Activated naive CD4-positive, alpha-beta T cell treated with anti-CD3 and anti-CD28 coated beads, Interleukin-2, amount 10 ng/mL, durations not matched to agents 7 days and 5 days (primary cell): ENCODE measurements at regions not wholly inside any gene's neighbourhood (a gene's known extent, or its start where the extent isn't known, plus 50 kb on each side); places are given as distances from the start of the nearest gene placed in this dataset.
"Not testable (repeated sequence)": the region's sequence is repeated elsewhere in the genome, so short reads cannot be mapped to it uniquely, and the experiment has no call there.

Source experiments
- CTCF ChIA-PET: fragments of 350-600 bp; sonication (Branson Sonifier 250); formaldehyde crosslinking; loops from one replicate; lab custom pipeline; 2021; ENCODE audit warnings: antibody characterized with exemption; lab: Charles Lee
- DNase-seq: peaks from one replicate; pipeline ENCODE4 v3.0.0-alpha.2; 2020
- H3K27ac Mint-ChIP-seq: one replicate; pipeline ENCODE4 v1.8.0; 2021; ENCODE audit warnings: mild to moderate bottlenecking, moderate library complexity, mixed read lengths
- H3K27me3 Mint-ChIP-seq: one replicate; pipeline ENCODE4 v1.8.0; 2021; ENCODE audit warnings: mild to moderate bottlenecking, mixed read lengths
- H3K36me3 Mint-ChIP-seq: one replicate; pipeline ENCODE4 v1.8.0; 2021; ENCODE audit warnings: mixed read lengths
- H3K4me1 Mint-ChIP-seq: one replicate; pipeline ENCODE4 v1.8.0; 2021; ENCODE audit warnings: mixed read lengths
- H3K4me3 Mint-ChIP-seq: one replicate; pipeline ENCODE4 v1.8.0; 2021; ENCODE audit warnings: mild to moderate bottlenecking, moderate library complexity, mixed read lengths
- H3K9me3 Mint-ChIP-seq: one replicate; pipeline ENCODE4 v1.8.0; 2021; ENCODE audit warnings: mixed read lengths

DNA sequence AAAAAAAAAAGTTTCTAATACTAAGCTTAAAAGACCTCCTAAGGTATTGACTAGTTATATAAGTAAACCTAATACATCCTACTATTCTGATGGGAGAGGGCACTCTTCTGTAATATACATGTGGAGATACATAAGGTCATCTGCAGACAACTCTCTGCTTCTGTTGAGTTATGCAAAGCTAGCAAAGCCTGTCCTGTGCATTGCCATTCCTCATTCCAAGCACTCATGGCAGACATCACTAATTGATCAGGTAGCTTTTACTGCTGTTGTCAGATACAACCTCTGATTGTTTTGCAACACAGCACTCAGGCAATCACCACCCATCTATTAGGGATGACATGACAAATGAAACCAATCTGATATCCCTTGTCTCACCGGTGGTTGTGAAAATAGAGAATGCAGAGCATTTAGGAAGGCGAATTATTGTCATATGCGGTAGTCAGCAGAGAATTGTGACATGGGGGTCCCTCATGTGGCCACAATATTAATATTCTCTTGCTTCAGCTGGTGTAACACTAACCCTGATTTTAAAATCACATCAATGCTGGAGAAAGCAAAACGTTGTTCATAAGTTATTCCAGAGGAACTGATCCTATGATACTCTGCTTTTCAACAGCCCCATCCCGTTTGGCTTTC is 416.5 kb upstream of the GYPC start:
- Mint-ChIP-seq H3K4me1 (no peaks in the 10 kb centered on the region), H3K36me3 (no peaks in the 10 kb centered on the region), H3K27me3 (no peaks in the 10 kb centered on the region), H3K9me3 (no peaks in the 10 kb centered on the region), H3K4me3 (no peak overlapping the region), H3K27ac (no peak overlapping the region)
- no peak for DNase-seq
- CTCF ChIA-PET: no interaction called here

DNA sequence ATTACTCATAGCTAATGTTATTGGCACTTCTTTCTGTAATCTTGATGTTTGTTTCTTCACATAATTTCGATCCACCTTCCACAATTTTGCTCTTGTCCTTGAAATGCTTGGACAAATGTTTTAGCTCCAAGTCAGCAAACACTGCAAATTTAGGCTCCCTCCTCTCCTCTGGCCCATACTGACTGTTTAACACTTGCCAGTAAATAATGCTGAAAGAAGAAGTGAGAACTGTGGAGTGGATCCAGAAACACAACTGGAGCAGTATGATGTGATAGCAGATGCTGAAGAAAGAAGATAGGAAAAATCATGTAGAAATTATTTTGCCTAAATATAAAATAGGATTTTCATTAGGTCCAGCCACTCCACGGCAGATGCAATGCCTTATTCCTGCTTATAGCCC is 415.0 kb upstream of the GYPC start:
- no peak for DNase-seq
- H3K9me3 Mint-ChIP-seq: no peaks in the 10 kb centered on the region
- no peaks in the 10 kb centered on the region for H3K36me3 Mint-ChIP-seq
- CTCF ChIA-PET: no interaction called here
- peaks cover 4% of the 10 kb centered on the region for H3K27me3 Mint-ChIP-seq
- no peak overlapping the region for H3K27ac Mint-ChIP-seq
- H3K4me1 Mint-ChIP-seq: no peaks in the 10 kb centered on the region
- H3K4me3 Mint-ChIP-seq: no peak overlapping the region

DNA sequence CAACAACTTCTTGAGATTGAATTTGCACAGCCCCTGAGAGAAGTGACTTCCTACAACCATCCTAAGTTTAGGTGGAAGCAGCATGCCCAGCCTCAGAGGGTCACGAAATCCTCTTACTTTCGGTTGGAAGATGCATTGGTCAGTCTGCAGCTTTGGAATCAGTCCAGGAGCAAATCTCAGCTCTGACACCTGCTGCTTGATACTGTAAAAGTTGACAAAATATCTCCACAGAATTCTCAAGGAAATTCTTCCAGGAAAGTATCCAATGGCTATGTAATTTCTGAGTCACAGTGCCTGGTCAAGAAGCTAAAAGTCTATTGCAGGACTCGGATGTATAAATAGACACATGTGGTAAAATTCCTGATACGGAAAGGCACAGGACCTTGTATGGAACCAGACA is 414.5 kb upstream of the GYPC start:
- no peaks in the 10 kb centered on the region for H3K4me1 Mint-ChIP-seq
- H3K4me3 Mint-ChIP-seq: no peak overlapping the region
- H3K27me3 Mint-ChIP-seq: peaks cover 4% of the 10 kb centered on the region
- CTCF ChIA-PET: no interaction called here
- H3K9me3 Mint-ChIP-seq: no peaks in the 10 kb centered on the region
- H3K36me3 Mint-ChIP-seq: no peaks in the 10 kb centered on the region
- DNase-seq: no peak
- no peak overlapping the region for H3K27ac Mint-ChIP-seq

DNA sequence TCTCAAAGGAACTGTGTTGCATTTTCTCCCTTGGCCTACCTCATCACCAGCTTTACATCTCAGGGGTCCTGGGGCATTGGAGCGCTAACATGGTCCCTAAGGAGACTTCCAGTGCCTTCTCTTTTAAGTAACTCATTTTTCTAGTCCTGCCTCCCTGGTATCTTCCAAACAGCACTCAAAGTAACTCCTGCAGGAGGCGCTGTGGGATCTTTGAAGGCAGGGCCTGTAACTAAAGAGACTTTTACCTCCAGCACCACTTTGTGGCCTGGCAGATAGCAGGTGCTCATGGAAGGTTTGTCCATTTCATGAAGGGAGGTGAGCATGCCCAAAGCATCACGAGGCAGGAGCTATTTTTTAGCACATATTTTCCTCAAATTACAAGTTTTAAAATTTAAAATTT is 411.0 kb upstream of the GYPC start:
- no peaks in the 10 kb centered on the region for H3K4me1 Mint-ChIP-seq
- CTCF ChIA-PET: interaction anchor here (1.5 to 1.8 kb wide), 2 partner anchors 9 to 532 kb away, joined by 4 read pairs; no protein-coding TSS in a partner anchor

DNA sequence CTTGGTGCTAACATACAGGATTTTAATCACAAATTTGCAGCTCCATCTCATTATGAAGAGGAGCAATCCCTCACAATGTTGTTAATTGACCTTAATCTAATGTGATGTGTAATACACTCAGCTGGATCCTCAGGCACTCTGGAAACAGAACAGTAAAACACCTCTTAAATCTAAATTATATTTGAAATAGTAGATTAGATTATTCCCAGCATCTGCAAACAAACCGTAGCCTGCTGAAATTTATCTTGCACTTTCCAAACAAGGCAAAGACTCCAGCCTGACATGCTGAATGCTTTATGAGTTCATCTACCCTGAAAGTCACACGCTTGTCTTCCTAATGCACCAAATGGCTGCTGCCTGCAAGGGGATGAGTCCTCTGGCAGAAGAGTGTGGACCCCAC is 402.3 kb upstream of the GYPC start:
- no peak for DNase-seq
- H3K27me3 Mint-ChIP-seq: no peaks in the 10 kb centered on the region
- CTCF ChIA-PET: interaction anchor here (1.2 kb wide), 1 partner anchor 9 kb away, joined by 4 read pairs; no protein-coding TSS in a partner anchor
- no peaks in the 10 kb centered on the region for H3K9me3 Mint-ChIP-seq
- H3K4me3 Mint-ChIP-seq: no peak overlapping the region
- no peaks in the 10 kb centered on the region for H3K36me3 Mint-ChIP-seq
- no peak overlapping the region for H3K27ac Mint-ChIP-seq
- H3K4me1 Mint-ChIP-seq: no peaks in the 10 kb centered on the region

More for the DNA sequence above, 411.0 kb upstream of the GYPC start:
- DNase-seq: peak; percentile 61
- H3K27me3 Mint-ChIP-seq: peaks cover 4% of the 10 kb centered on the region
- no peak overlapping the region for H3K4me3 Mint-ChIP-seq
- H3K36me3 Mint-ChIP-seq: no peaks in the 10 kb centered on the region
- H3K27ac Mint-ChIP-seq: no peak overlapping the region
- no peaks in the 10 kb centered on the region for H3K9me3 Mint-ChIP-seq

DNA sequence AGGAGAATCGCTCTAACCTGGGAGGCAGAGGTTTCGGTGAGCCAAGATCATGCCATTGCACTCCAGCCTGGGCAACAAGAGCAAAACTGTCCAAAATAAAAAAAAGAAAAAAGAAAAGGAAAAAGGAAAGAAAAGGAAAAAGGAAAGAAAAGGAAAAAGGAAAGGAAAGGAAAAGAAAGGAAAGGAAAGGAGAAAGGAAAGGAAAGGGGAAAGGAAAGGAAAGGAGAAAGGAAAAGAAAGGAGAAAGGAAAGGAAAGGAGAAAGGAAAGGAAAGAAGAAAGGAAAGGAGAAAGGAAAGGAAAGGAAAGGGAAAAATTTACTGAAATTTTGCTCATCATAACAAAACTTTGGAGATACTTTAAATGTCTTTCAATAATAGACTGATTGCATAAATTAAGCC is 391.3 kb upstream of the GYPC start:
- no peak overlapping the region for H3K27ac Mint-ChIP-seq
- CTCF ChIA-PET: interaction anchor here (0.6 kb wide), 1 partner anchor 400 kb away, joined by 3 read pairs; no protein-coding TSS in a partner anchor
- H3K9me3 Mint-ChIP-seq: no peaks in the 10 kb centered on the region
- H3K4me1 Mint-ChIP-seq: no peaks in the 10 kb centered on the region
- no peaks in the 10 kb centered on the region for H3K36me3 Mint-ChIP-seq
- no peak for DNase-seq
- no peaks in the 10 kb centered on the region for H3K27me3 Mint-ChIP-seq
- H3K4me3 Mint-ChIP-seq: no peak overlapping the region

DNA sequence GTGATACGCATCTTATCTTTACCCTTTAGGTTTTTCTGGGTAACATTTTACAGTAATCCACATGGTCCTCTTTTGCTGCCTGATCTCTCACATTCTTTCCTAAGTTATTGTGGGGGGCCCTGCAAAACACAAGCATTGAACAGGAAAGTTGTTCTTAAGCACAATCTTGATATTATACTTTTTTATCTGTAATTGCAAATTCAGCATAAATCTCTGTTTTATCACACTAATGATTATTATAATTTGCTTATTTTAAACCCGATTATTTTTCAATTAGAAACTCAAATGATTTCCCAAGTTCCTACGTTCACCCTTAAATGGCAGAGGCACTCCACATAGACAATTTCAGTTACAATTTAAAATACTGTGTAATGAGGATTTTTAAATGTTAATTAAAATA is 386.0 kb upstream of the GYPC start:
- H3K27me3 Mint-ChIP-seq: no peaks in the 10 kb centered on the region
- H3K4me1 Mint-ChIP-seq: no peaks in the 10 kb centered on the region
- CTCF ChIA-PET: no interaction called here
- no peaks in the 10 kb centered on the region for H3K36me3 Mint-ChIP-seq
- no peak overlapping the region for H3K27ac Mint-ChIP-seq
- no peak for DNase-seq
- H3K9me3 Mint-ChIP-seq: no peaks in the 10 kb centered on the region
- H3K4me3 Mint-ChIP-seq: no peak overlapping the region

DNA sequence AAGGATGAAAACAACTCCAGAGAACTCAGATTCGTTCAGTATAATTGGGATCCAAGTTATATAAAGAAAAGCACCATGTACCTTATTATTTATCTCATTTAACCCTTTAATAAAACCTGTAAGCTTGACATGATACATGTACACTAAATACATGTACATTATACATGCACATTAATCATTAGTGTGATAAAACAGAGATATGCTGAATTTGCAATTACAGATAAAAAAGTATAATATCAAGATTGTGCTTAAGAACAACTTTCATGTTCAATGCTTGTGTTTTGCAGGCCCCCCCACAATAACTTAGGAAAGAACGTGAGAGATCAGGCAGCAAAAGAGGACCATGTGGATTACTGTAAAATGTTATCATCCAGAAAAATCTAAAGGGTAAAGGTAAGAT is 385.4 kb upstream of the GYPC start:
- no peaks in the 10 kb centered on the region for H3K36me3 Mint-ChIP-seq
- H3K4me3 Mint-ChIP-seq: no peak overlapping the region
- H3K27me3 Mint-ChIP-seq: no peaks in the 10 kb centered on the region

DNA sequence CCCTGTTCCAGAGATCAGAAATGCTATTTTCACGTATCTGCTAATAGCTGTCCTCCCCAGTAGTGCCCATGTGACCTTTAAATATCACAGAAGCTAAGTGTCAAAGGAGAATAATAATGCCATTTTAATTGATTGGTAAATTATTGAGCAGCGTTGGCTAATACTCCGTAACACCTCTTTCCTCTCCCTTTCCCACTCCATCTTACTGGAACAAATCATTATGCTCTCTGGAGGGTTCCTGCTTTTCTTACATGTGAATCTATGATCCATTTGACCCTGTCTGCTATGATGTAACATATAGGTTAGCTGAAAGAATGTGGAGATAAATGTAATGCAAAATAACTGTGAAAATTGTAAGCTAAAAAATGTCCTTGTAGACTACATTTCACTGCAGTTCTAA is 383.6 kb upstream of the GYPC start:
- CTCF ChIA-PET: no interaction called here

More for the DNA sequence above, 385.4 kb upstream of the GYPC start:
- DNase-seq: no peak
- no peaks in the 10 kb centered on the region for H3K4me1 Mint-ChIP-seq
- CTCF ChIA-PET: no interaction called here
- no peaks in the 10 kb centered on the region for H3K9me3 Mint-ChIP-seq
- no peak overlapping the region for H3K27ac Mint-ChIP-seq

DNA sequence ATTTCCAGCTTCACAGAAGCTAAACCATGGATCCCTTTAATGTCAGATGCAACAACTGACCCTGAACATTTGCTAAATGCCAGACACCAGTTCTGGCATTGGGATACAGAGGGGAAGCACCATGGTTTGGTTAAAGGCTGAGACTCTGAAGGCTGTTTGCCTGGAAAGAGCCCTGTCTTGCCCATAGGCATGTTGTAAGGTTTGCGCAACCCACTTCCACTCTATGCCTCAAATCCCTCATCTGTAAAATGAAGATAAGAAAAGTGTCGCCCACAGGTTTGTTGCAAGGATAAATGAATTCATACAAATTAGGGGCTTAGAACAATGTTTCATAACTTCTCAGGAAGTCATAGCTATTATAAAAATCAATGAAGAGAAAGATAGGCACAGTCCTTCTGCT is 380.9 kb upstream of the GYPC start:
- no peaks in the 10 kb centered on the region for H3K36me3 Mint-ChIP-seq
- H3K27me3 Mint-ChIP-seq: no peaks in the 10 kb centered on the region
- no peak for DNase-seq
- no peaks in the 10 kb centered on the region for H3K4me1 Mint-ChIP-seq
- no peaks in the 10 kb centered on the region for H3K9me3 Mint-ChIP-seq
- CTCF ChIA-PET: no interaction called here
- H3K27ac Mint-ChIP-seq: no peak overlapping the region
- H3K4me3 Mint-ChIP-seq: no peak overlapping the region

More for the DNA sequence above, 383.6 kb upstream of the GYPC start:
- H3K27me3 Mint-ChIP-seq: no peaks in the 10 kb centered on the region
- H3K4me1 Mint-ChIP-seq: no peaks in the 10 kb centered on the region
- no peak overlapping the region for H3K4me3 Mint-ChIP-seq
- H3K27ac Mint-ChIP-seq: no peak overlapping the region
- H3K9me3 Mint-ChIP-seq: no peaks in the 10 kb centered on the region
- DNase-seq: no peak
- H3K36me3 Mint-ChIP-seq: no peaks in the 10 kb centered on the region

DNA sequence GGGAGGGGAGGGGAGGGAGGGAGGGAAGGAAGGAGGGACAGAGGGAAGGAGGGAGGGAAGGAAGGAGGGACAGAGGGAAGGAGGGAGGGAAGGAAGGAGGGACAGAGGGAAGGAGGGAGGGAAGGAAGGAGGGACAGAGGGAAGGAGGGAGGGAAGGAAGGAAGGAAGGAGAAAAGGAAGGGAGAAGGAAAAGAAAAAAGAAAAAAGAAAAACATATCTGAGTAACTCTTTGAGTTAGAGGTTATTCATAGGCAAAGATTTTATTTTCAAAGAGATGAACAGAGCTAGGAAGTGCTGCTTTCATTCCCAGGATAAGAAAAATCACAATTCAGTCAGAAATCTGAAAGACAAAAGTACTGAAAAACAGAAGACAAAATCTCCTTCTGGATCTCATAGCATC is 379.7 kb upstream of the GYPC start:
- H3K4me1 Mint-ChIP-seq, H3K36me3 Mint-ChIP-seq, DNase-seq, H3K27me3 Mint-ChIP-seq, H3K9me3 Mint-ChIP-seq, H3K27ac Mint-ChIP-seq, H3K4me3 Mint-ChIP-seq, CTCF ChIA-PET: not testable (repeated sequence)

DNA sequence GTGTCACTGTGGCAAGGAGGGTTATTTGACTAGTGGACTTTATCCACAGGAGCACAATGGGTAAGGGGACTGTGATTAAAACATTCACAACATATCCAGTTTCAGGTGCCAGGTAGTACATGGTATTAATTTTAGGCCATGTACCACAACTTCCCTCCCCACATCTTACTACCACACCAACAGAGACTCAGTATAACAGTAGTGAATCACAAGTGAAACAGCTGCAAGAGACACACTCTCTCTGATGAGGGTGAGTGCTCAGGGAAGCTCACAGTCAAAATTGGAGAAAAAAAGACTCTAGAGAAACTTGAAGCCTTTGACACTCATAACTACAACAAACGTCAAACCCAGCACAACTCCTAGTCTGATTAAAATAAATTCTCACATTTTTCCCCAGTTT is 367.6 kb upstream of the GYPC start:
- no peak overlapping the region for H3K27ac Mint-ChIP-seq
- H3K27me3 Mint-ChIP-seq: no peaks in the 10 kb centered on the region
- CTCF ChIA-PET: no interaction called here
- DNase-seq: no peak
- no peak overlapping the region for H3K4me3 Mint-ChIP-seq
- no peaks in the 10 kb centered on the region for H3K36me3 Mint-ChIP-seq
- H3K4me1 Mint-ChIP-seq: no peaks in the 10 kb centered on the region
- H3K9me3 Mint-ChIP-seq: no peaks in the 10 kb centered on the region

DNA sequence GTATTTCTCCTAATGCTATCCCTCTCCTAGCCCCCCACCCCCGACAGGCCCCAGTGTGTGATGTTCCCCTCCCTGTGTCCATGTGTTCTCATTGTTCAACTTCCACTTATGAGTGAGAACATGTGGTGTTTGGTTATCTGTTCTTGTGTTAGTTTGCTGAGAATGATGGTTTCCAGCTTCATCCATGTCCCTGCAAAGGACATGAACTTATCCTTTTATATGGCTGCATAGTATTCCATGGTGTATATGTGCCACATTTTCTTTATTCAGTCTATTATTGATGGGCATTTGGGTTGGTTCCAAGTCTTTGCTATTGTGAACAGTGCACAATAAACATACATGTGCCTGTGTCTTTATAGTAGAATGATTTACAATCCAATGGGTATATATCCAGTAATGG is 362.0 kb upstream of the GYPC start:
- H3K27ac Mint-ChIP-seq, H3K27me3 Mint-ChIP-seq: not testable (repeated sequence)

DNA sequence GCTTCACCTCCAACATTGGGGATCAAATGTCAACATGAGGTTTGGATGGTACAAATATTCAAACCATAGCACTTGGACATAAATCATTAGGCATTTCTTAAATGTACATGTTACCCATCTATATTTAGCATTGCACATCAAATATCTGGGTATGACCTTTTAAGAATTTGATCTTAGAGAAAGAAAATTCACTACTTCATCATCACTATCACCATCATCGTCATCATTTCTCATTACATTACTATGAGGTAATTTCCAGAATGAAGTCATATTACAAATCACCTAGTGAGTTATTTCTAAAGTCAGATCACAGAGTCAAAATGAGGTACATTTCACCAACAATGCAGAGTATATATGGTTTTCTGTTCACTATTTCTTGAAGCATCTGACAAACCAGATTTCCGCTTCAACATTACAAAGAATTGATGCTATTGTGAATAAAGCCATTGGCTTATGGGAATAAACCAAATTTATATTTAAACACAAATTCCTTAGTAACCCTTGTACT is 356.4 kb upstream of the GYPC start:
- no peak overlapping the region for H3K4me3 Mint-ChIP-seq

More for the DNA sequence above, 362.0 kb upstream of the GYPC start:
- DNase-seq, H3K4me1 Mint-ChIP-seq, H3K36me3 Mint-ChIP-seq, CTCF ChIA-PET, H3K9me3 Mint-ChIP-seq, H3K4me3 Mint-ChIP-seq: not testable (repeated sequence)

DNA sequence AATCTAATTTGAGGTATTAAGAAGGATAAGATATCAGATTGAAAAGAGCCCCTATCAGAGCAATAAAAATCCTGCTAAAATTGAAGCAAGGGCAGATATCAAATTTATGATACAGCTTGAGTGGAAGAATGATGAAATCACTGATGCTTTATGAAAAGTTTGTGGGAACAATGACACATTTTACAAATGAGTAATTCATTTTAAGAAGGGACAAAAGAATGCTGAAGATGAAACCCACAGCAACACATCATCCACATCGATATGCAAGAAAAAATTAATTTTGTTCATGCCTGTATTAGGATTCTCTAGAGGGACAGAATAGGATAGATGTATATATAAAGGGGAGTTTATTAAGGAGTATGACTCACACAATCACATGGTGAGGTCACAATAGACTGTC is 355.6 kb upstream of the GYPC start:
- no peak overlapping the region for H3K27ac Mint-ChIP-seq
- no peaks in the 10 kb centered on the region for H3K9me3 Mint-ChIP-seq
- H3K36me3 Mint-ChIP-seq: no peaks in the 10 kb centered on the region
- H3K27me3 Mint-ChIP-seq: no peaks in the 10 kb centered on the region
- no peak overlapping the region for H3K4me3 Mint-ChIP-seq
- CTCF ChIA-PET: no interaction called here
- DNase-seq: no peak
- no peaks in the 10 kb centered on the region for H3K4me1 Mint-ChIP-seq

More for the DNA sequence above, 356.4 kb upstream of the GYPC start:
- Mint-ChIP-seq H3K36me3 (no peaks in the 10 kb centered on the region), H3K27ac (no peak overlapping the region), H3K9me3 (no peaks in the 10 kb centered on the region), H3K4me1 (no peaks in the 10 kb centered on the region), H3K27me3 (no peaks in the 10 kb centered on the region)
- CTCF ChIA-PET: no interaction called here
- DNase-seq: no peak
